ENCODE measurements at regions not wholly inside any gene's neighbourhood (a gene's known extent, or its start where the extent isn't known, plus 50 kb on each side); places are given as distances from the start of the nearest gene placed in this dataset.
"Not testable (repeated sequence)": the region's sequence is repeated elsewhere in the genome, so short reads cannot be mapped to it uniquely, and the experiment has no call there.

GRCh38 chr17:27210809-27211208, 83.1 kb upstream of the WSB1 start:
- not testable (repeated sequence) for H3F3A ChIP-seq (ENCODE audit: insufficient read depth, low read length, poor library complexity, severe bottlenecking); H3K4me2 ChIP-seq (ENCODE audit: low read length); H3K79me2 ChIP-seq (replicated peaks; ENCODE audit: insufficient read depth, low read length); H3K9me3 ChIP-seq (ENCODE audit: low read length); H2AFZ ChIP-seq (ENCODE audit: low read depth, low read length); H3K4me3 ChIP-seq (ENCODE audit: low read length); H3K27me3 ChIP-seq (ENCODE audit: insufficient read depth, low read depth, low read length); H3K36me3 ChIP-seq (ENCODE audit: insufficient read depth, low read length); H3K9ac ChIP-seq (ENCODE audit: low read length); H3K27ac ChIP-seq (ENCODE audit: low read length); H3K9me2 ChIP-seq (ENCODE audit: insufficient read depth, low read length); H4K20me1 ChIP-seq (ENCODE audit: insufficient read depth)

- Histone ChIP-seq H3K79me2 (replicated peaks; ENCODE audit: insufficient read depth, low read length) (no peaks in the 10 kb centered on the region), H2AFZ (ENCODE audit: low read depth, low read length) (no peak overlapping the region), H3K27ac (ENCODE audit: low read length) (no peak overlapping the region), H3K9ac (ENCODE audit: low read length) (no peak overlapping the region), H3K27me3 (ENCODE audit: insufficient read depth, low read depth, low read length) (no peaks in the 10 kb centered on the region), H3K4me2 (ENCODE audit: low read length) (no peak overlapping the region), H3K9me2 (ENCODE audit: insufficient read depth, low read length) (no peaks in the 10 kb centered on the region), H3F3A (ENCODE audit: insufficient read depth, low read length, poor library complexity, severe bottlenecking) (no peaks in the 10 kb centered on the region), H3K4me3 (ENCODE audit: low read length) (no peak overlapping the region), H3K36me3 (ENCODE audit: insufficient read depth, low read length) (no peaks in the 10 kb centered on the region), H3K9me3 (ENCODE audit: low read length) (no peaks in the 10 kb centered on the region), H4K20me1 (ENCODE audit: insufficient read depth) (no peaks in the 10 kb centered on the region)
- TF ChIP-seq POLR2AphosphoS5 (IDR thresholded peaks at IDR 0.05): no peak
- no peak for TF ChIP-seq SMC3 (conservative IDR thresholded peaks at IDR 0.05; ENCODE audit: poor library complexity)
- no peak for TF ChIP-seq CTCF (IDR thresholded peaks at IDR 0.05; ENCODE audit: poor library complexity, severe bottlenecking)
- TF ChIP-seq EZH2 (IDR thresholded peaks at IDR 0.05; ENCODE audit: borderline replicate concordance, insufficient read depth, low read length, poor library complexity, severe bottlenecking): no peak
- no peak for TF ChIP-seq TAF1 (IDR thresholded peaks at IDR 0.05; ENCODE audit: low read depth)
- no peak for TF ChIP-seq RAD21 (conservative IDR thresholded peaks at IDR 0.05)
- no peak for TF ChIP-seq MXI1 (conservative IDR thresholded peaks at IDR 0.05; ENCODE audit: poor library complexity, severe bottlenecking)
- no peak for TF ChIP-seq REST (IDR thresholded peaks at IDR 0.05; ENCODE audit: borderline replicate concordance)
- TF ChIP-seq EP300 (conservative IDR thresholded peaks at IDR 0.05; ENCODE audit: poor library complexity, severe bottlenecking): no peak
These were observed 77.1 kb upstream of the WSB1 start for GRCh38 chr17:27216836-27217235.

GRCh38 chr17:27217631-27218030, 76.3 kb upstream of the WSB1 start:
- H4K20me1 ChIP-seq (ENCODE audit: insufficient read depth): no peaks in the 10 kb centered on the region
- no peaks in the 10 kb centered on the region for H3F3A ChIP-seq (ENCODE audit: insufficient read depth, low read length, poor library complexity, severe bottlenecking)
- no peaks in the 10 kb centered on the region for H3K9me3 ChIP-seq (ENCODE audit: low read length)
- H2AFZ ChIP-seq (ENCODE audit: low read depth, low read length): no peak overlapping the region
- TF ChIP-seq REST (IDR thresholded peaks at IDR 0.05; ENCODE audit: borderline replicate concordance): no peak
- no peak for TF ChIP-seq CTCF (IDR thresholded peaks at IDR 0.05; ENCODE audit: poor library complexity, severe bottlenecking)
- TF ChIP-seq EP300 (conservative IDR thresholded peaks at IDR 0.05; ENCODE audit: poor library complexity, severe bottlenecking): no peak
- H3K4me3 ChIP-seq (ENCODE audit: low read length): no peak overlapping the region
- no peak overlapping the region for H3K4me2 ChIP-seq (ENCODE audit: low read length)
- H3K36me3 ChIP-seq (ENCODE audit: insufficient read depth, low read length): no peaks in the 10 kb centered on the region
- H3K27me3 ChIP-seq (ENCODE audit: insufficient read depth, low read depth, low read length): no peaks in the 10 kb centered on the region
- H3K79me2 ChIP-seq (replicated peaks; ENCODE audit: insufficient read depth, low read length): no peaks in the 10 kb centered on the region
- no peak overlapping the region for H3K27ac ChIP-seq (ENCODE audit: low read length)
- H3K9me2 ChIP-seq (ENCODE audit: insufficient read depth, low read length): no peaks in the 10 kb centered on the region
- H3K9ac ChIP-seq (ENCODE audit: low read length): no peak overlapping the region

All from neural cell (in vitro differentiated cells).